GM12801 (cell line): ENCODE measurements at regions not wholly inside any gene's neighbourhood (a gene's known extent, or its start where the extent isn't known, plus 50 kb on each side); places are given as distances from the start of the nearest gene placed in this dataset.

ENCODE experiments used
- TF ChIP-seq, protein P1 (sequence below): IDR thresholded peaks from one replicate; pipeline ENCODE4 v1.5.1; 2011; ENCODE audit warnings: control low read depth; ENCODE audit not compliant: insufficient read length; ENCODE audit errors: extremely low read depth

- TF ChIP-seq, protein P1, sequence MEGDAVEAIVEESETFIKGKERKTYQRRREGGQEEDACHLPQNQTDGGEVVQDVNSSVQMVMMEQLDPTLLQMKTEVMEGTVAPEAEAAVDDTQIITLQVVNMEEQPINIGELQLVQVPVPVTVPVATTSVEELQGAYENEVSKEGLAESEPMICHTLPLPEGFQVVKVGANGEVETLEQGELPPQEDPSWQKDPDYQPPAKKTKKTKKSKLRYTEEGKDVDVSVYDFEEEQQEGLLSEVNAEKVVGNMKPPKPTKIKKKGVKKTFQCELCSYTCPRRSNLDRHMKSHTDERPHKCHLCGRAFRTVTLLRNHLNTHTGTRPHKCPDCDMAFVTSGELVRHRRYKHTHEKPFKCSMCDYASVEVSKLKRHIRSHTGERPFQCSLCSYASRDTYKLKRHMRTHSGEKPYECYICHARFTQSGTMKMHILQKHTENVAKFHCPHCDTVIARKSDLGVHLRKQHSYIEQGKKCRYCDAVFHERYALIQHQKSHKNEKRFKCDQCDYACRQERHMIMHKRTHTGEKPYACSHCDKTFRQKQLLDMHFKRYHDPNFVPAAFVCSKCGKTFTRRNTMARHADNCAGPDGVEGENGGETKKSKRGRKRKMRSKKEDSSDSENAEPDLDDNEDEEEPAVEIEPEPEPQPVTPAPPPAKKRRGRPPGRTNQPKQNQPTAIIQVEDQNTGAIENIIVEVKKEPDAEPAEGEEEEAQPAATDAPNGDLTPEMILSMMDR, result no peak
Measured at GRCh38 chr1:119219711-119220110, 79.3 kb upstream of the WARS2 start.

DNA sequence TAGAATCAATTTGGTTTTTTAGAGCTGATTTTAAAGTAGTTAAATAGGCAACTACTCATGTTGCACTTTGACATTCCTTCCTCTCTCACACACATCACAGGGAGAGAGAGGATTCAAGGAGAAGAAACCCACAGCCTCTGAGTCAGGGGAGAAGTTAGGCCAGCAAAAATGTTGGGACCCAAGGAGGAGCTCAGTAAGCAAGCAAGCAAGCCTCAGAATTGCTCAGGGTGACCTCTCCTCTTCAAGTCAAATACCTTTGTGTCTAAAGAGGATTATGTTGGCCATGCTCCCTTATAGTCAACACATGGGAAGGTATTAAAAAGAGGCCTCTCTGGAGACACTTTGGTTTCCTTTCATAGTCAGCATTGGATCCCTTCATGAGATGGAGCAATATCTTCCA lies 80.5 kb upstream of the WARS2 start:
- TF ChIP-seq, protein P1, result no peak

DNA sequence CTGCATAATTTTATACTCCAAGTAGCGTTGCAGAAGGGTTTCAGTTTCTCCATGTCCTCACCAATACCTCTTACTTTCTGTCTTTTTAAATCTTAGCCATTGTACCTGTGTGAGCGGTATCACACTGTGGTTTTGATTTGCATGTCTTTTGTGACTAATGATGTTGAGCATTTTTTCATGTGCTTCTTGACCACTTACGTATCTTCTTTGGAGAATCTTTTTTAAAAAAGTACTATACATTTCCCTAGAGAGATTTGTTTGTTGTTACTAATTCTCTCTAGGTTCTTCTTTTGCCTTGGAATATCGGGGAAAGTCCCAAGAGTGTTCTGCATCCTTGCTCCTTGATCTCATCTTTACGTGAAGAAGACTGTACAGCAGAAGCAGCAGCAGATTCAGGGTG lies 81.8 kb upstream of the WARS2 start:
- TF ChIP-seq, protein P1, result no peak

DNA sequence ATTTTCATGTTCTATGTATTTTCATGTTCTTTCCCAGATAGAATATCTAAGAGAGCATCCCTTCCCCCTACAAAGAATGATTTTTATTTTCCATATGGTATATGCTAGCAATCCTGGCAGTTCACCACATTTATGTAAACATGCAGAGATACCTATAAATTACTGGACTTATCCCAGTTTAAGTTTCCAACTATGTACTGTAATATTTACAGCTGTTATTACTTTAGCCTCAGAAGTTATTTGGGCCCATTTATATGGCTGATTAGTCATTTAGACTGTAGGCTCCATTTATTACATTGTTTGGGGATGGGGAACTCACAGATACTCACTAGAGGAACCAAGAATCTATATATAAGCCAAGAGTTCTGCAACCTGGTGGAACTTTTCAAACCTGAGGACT lies 84.8 kb upstream of the WARS2 start:
- TF ChIP-seq, protein P1, result no peak

DNA sequence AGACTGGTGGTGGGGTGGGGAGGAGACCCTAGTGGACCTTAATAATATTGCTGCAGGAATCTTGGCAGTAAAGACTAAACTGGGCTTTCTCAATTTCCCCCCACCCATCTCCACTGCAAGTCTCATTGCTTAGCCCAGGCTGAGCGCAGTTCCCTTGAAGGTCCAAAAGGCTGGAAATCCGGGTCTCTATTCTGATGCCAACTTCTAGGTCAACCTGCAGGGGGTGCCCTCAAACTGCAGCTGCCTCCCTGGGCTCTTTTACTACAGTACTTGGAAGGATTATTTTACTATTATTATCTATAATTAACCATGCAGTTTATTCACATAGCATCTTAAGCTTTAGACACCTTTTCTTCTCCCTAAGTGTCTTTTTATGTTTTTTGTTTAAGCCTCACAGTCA lies 85.4 kb upstream of the WARS2 start:
- TF ChIP-seq, protein P1, result no peak

DNA sequence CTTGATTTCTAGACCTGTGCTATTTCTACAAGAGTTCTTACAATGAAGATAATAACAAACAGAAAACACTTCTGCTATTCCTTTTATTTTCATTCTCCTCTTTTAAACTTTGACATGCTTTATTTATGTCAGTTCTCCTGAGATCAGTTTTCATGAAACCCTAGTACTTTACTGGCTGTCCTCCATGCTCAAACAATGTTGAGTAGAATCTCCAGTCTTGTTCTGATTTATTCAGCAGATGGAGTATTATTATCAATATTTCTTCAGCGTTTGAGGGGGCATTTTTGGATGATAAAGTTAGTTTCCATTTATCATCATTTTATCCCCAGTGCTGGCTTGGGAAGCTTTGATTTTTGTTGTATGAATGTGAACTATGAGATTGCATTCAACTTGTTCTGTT lies 85.9 kb upstream of the WARS2 start:
- TF ChIP-seq, protein P1, result no peak

- TF ChIP-seq, protein P1, result no peak
Measured at GRCh38 chr1:119226913-119227312, 86.5 kb upstream of the WARS2 start.

- TF ChIP-seq, protein P1, result no peak
Measured at GRCh38 chr1:119227456-119227855, 87.0 kb upstream of the WARS2 start.
